Muscle of back (tissue), 3 donors: ENCODE measurements at regions not wholly inside any gene's neighbourhood (a gene's known extent, or its start where the extent isn't known, plus 50 kb on each side); places are given as distances from the start of the nearest gene placed in this dataset.

Experiments used
- DNase-seq, 3 donors: peaks; one replicate each; pipeline versions ENCODE4 v3.0.0 to v3.0.0-alpha.2; 2013

DNA sequence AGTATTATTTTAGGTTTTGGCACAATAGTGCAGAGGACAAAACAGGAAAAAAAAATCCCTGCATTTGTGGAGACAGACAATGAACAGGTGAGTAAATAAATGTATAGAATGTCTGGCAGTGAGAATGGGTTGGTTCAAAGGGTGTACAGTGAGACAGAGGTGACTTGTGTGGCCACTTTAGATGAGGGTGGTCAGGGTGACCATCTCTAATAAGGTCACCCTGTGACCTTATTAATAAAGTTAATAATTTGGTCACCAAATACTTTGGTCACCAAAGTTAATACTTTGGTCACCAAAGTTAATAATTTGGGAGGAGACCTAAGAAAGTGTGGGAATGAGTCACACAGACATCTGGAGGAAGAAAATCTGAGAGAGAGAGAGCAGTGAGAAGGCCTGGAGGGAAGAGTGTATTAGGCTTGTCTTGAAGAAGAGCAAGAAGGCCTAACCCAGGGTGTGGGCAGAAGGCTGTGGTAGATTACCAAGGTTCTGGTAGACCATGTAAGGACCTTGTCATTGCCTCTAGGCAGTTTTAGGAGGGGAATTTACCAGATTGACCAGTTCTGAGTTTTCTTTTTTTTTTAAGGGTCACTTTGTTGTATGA lies 1368.4 kb upstream of the CELF4 start:
- DNase-seq, result no peak

DNA sequence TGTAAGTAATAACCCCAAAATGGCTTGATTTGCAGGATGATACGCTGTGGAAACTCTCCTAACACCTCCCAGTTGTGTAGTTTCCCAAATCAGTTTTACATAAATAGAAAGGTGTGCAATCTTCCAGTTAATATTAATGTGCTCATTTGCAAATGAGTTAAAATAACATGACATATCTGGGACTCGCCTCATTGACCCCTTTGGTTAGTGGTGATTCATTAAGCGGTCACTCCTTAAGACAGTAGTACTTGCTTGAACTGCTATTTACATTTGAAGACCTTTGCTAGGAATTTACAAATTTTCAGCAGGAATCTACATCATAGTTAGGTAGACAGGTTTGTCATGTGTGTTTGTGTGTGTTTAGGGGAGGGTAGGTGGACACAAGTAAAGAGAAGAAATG lies 1367.7 kb upstream of the CELF4 start:
- no peak for DNase-seq

DNA sequence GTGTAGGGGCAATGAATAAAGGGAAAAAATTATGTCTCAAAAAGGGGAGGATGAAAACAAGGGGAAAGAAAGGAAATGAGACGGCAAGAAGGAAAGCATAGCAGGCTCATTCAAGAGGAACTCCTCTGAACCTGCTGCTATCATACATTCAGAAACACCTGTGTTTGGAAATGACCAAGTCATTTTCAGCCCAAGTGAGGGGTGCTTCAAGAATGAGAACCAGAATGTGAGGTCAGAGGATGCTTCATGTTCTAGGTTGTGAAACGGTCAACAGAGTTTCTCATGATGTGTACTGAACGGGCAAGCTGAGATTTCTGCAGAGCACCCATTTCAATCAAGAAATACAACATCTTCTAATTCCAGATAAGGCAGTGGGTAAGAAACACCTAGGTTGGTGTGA lies 1367.2 kb upstream of the CELF4 start:
- no peak for DNase-seq

DNA sequence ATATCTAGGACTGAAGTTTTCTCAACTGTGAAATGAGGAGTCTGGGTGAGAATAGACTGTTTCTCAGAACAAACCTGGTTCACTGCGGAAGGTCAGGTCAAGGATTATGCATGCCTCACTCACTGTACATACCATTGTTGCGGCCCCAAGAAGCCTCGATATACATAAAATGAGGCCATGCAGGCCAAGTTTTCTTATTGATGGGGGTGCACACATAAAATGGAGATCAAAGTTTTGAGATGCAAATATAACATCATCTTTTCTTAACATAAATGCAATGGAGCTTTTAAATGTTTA lies 1366.1 kb upstream of the CELF4 start:
- DNase-seq, result no peak

DNA sequence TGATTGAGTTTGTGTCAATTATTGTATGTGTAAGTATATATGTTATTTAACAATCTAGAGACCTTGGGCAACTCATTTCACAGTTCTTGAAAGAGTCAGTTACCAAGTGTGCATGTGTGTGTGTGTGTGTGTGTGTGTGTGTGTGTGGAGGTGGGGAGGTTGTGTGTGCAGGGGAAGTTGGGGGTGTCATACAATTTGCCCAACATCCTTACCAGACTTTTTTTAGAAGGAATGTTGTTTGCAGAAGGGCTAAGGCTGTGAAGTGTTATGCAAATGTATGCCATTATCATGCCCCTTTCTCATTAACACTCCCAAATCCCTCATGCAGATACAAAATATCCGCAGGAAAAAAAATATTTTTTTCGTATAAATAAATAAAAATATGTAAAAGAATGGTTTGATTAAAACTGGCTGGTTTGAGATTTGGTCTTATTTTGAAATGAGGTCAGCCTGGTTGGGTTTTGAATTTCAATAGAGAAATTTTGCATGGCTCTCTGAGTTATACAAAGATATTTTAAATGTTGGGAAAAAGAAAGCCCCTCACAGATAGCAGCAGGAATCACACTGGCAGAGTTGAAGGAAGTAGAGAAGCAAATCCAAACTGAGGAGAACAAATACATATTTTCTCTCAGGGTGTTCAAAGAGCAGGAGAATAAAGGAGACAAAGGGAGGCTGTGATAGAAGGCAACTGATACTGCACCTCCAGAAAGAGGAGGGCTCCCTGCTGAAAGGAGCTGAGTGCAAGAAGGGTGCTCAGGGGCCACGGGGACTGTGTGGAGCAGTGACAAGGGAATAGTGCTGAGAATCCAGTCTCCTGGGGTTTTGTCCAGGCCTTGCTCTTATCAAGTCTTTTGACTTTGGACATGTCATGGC lies 1365.5 kb upstream of the CELF4 start:
- DNase-seq, result no peak

DNA sequence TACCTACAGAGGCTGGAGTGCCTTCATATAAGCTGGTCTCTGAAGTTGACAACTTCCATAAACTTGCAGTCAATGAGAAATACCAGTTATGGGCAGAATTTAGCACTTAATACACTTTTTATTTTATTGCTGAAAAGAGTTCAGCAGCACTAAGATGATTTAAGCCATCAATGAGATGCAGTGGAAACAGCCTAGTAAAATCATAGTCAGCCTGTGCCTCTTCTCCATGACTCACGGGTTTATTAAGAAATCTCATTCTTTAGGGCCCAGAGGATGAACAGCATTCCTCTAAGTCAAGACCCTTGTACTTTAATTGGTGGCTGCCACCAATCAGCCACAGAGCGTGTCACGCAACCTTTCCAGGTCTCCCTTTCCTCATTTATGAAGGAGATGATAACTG lies 1357.9 kb upstream of the CELF4 start:
- no peak for DNase-seq

DNA sequence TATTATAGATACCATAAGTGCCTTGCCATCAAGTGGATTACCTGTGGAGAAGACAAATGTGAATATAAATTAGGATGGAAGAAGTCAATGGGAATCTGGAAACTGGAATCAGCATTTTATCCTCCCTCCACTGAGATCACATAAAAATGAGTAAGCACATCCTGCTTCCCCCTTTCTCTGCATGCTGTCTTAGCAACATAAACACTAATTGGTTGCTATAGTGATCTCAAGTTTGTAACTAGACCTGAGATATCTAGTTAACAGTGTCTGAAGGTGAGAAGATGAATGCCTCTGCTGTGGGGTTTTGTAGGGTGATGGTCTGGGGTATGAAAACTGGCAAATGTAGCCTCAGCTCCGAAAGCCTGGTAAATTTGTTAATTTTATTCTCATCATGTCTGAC lies 1357.5 kb upstream of the CELF4 start:
- DNase-seq, result no peak

DNA sequence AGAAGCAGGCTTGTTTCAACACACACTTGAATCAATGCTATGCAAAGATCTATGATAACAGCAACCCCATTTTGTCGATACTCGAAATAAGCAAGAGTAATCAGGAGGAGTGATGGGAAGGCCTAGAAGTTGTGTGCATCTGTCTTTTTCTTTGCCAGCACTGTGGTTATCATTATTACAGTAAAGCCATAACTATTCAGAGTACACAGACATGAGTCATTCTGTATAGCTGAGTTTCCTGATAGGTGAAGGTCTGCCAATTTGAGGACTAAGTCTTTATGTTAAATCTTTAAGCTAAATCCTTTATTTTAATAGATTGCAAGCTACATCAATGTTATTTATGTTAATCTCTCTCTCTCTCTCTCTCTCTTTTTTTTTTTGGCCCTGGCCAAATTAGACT lies 1344.4 kb upstream of the CELF4 start:
- DNase-seq, result no peak

DNA sequence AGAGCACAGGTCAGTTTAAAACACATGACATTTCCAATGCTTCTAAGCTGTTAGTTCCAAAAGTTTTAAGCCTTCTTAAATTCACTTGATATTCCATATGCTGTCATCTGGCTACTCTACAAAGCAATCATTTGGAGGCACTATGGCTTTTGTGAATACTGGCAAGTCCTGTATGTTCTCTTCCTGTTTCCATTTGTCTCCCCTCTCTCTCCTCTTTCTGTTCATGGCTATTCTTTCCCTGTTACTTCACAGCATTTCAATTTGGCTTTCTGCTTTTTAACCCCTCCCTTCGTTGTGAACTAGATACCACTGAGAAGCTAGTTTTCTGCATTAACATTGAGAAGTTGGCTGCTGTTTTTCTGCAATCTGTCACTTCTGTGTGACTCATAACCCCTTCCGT lies 1337.2 kb upstream of the CELF4 start:
- peak in 2 of 3 donors; percentile 37 to 64 for DNase-seq

DNA sequence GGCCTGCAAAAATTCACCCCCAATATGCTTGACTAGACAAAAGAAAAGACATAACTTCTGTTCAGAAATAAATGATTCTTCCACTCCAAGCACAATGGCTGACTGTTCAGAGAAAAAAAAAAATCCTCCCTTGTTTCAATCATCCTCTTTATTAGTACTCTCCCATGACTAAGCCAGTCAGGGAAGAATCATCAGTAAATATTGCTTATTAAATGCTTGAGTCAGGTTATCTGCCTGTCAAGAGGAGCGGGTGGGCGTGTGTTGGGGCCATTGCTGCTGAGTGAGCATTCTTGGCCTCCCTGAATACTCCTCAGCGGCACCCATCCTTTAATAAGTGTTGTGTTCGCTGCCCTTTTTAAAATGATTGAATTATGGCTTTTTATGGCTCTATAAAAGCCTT lies 1334.8 kb upstream of the CELF4 start:
- no peak for DNase-seq

DNA sequence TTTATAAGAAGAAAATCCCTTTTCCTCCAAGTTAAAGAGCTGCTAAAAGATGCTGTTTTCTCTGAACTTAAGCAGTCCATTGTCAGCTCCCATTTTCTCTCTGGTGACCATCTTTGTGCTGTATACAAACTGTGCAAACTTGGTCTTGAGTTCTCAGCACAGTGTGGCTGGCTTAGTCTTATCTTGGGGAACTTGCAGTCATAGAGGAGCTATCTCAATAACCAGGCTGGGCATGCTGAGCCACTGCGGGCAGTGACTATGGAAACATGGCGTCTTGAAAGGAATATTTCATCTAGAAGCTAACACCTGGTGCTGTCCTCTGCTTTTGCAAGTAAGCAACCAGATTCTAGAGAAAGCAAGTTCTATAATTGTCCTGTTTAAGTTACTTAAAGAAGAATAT lies 1334.4 kb upstream of the CELF4 start:
- DNase-seq, result no peak

DNA sequence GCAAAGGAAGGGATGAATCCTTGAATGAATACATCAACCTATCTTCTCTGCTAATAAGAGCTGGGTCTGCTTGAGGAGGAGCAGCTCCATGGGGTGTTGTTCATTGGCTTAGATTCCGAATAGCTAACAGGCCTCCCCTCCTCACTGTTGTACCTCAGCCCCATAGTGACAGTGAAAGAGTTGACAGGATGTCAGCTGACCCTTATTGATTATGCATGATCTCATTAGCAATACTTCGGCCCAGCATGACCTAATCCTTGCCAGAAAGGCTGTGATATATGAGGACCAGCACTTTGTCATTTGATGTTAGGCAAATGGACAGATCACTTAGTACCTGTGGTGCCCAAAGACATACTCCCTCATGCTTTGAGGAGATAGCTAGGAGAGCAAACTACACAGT lies 1333.7 kb upstream of the CELF4 start:
- no peak for DNase-seq

DNA sequence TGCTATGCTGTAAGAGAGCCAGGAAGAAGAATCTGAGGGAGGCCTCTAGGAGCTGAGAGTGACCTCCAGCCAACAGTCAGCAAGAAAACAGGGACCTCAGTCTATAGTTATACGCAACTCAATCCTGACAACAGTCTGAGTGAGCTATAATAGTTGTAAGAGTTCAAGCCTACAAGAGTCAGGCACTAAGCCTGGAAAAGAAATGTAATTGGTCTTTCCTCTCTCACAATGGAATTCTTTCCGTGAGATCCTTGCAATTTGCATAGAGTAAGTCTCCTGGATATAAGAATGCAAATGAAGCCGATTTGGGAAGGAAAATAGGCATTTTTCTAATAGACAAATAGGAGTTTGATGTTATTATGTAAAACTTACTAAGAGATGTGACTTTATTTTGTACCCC lies 1332.6 kb upstream of the CELF4 start:
- no peak for DNase-seq

DNA sequence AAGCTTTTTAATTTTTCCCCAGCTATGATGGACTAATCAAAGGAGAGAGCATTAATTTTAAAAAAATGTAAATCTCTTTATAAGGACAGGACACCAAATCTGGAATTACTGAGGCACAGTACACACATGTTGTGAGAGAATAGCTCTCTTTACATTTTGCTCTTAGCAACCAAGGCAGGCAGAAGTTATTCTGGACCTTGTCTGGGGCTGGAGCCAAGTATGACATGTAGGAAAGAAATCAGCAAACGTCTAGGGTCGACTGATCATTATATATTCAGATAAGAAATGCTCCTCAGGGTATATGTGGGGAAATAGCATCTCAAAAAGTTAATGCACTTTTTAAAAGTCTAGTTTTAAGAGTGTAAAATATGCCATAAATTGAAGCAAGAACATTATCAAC lies 1330.0 kb upstream of the CELF4 start:
- DNase-seq, result peak; percentile 44 to 86 (median 69)

DNA sequence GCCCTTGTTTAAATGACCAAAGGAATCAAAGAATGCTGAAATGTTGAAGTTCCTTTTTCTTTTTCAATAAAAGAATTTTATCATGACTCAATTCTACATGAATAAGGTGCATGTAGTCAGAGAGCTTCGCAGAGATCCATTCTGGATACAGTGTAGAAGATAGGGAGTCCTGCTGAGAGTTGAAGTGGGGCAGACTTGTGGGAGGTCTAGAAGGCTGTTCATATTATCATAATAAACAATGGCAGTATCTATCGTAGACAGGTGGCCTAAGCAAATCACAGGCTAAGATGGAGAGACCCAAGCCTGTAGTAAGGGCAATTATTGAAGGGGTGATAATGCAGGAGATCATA lies 1322.0 kb upstream of the CELF4 start:
- DNase-seq, result no peak

DNA sequence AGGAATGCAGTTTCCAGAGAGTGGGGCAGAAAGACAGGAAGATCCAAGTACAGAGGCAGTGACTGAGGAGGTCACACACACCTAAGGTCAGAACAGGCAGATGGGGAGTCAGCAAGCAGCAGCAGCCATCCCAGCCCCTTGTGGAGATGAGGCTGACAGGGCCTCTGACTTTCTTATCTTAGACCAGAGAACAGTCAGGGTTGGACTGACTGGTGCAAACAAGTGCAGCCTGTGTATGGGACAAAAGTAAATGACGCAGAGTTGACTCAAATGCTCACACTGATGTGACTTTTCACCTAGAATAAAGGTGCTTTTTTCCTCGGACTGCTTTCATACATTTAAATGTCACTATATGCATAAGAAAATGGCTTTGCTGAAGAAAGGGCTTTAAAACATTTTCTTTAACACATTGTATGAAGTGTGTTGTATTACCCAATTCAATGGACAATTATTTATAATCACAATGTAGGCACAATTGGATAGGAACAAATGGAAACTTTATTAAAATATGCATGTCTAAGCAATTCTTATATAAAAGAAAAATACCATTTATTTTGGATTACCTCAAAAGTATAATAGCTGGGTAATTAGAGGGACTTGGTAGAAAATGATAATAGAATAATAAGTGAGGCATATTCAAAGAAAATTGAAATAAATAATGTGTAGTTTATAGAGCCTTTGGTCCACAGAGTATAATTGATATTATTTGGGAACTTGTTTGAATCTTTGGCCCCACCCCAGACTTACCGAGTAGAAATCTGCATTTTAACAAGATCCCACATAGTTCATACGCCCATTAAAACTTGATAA lies 1321.5 kb upstream of the CELF4 start:
- no peak for DNase-seq

DNA sequence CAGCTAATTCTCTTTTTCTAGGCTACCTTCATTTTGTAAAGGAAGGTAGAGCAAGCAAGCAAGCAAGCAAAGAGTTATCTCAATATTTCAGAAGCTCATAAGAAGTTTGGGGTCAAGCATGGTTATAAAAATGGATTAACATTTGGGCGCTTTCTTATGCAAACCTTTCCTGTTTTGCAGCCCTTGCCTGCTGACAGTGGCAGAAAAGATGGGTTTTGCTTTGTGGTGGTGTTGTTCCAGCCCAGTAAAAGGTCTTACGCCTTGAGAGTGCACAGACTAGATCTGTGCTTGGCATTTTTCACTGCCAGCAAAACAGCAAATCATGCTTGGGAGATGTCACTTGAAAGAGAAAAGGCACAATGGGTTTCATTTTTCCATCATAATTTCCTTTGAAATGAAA lies 1320.6 kb upstream of the CELF4 start:
- no peak for DNase-seq

DNA sequence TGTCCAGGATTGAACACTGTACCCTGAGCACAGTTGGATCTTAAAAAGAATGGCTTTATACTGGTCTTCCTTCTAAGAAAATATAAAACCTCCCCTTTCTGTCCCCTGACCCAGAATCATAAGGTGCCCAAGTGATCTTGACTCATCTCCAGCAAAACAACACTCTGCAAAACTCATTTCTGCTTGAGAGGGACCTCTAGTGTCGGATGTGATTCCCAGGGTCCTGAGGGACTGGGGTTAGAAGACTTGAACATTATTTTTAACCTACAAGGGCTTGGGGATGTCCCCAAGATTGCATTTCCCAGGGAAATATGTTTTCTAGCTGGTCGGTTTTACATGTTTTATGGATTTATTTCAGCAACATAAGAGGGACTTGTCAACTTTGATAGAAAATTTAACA lies 1318.5 kb upstream of the CELF4 start:
- no peak for DNase-seq

DNA sequence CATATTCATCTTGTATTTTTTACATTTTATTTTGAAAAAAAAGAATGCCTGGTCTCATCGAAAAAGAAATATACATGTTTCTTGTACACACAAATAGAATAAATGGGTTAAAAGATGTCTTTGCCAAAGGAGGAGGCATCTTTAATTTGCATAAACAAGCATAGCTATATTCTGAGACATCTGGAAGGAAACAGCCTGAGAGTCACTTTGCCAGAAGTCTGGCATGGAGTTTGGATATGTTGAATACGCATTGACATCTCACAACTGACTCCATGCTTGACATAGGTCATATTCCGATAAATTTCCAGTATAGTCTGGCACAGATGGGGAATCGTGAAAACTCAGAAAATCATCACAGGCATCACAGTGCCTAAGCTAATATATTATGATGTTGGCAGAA lies 1317.5 kb upstream of the CELF4 start:
- no peak for DNase-seq

DNA sequence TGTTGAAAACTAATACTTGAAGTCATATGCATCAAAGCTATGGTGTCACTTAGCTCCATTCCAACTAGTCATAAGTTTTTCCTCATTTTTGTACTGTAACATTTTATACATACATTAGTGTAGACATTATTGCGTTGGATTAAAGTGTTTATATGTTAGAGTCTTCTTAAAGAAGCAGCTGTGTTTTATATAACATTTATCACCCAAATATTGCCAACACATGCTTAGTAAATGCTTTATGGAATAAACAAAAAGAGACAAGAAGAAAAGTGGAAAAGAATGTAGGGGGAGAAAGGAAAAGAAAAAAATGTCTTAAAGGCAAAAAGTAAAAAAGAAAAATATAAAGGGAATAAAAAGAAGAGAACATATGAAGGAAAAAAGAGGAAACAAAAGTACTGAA lies 1314.3 kb upstream of the CELF4 start:
- no peak for DNase-seq

DNA sequence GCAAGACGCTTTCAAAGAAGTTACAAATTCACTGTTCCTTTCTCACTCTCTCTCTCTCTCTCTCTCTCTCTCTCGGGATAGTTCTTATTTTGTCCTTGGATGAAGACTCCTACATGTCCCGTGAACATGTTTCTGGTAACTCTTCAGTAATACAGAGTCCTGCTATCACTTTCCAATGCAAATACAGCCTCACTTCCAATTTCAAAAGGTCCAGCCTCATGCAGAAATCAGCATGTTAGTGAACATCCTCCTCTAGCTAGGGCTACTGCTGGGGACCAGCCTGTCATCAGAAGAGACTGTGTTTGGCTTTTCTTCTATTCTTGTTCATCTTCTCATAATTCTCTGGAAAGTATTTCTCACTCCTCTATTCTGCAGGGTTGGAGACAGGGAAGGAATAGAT lies 1306.7 kb upstream of the CELF4 start:
- no peak for DNase-seq

DNA sequence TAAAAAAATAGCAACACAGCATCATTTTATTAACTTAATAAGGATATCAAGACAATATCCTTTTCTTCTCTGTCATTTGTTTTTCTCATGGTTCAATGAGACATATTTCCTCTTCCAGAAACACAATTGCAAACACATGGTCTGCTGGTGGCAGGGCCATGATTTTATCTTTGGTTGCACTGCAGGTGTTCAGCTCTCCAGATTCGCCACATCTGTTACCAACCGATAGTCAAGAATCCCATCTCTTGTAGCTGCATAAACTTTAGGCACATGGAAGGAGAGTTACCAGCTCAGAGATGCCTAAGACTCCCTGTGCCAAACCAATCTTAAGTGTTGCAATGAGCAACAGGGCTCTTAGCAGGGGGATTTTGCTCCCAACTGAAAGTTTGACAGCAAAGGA lies 1303.2 kb upstream of the CELF4 start:
- no peak for DNase-seq

DNA sequence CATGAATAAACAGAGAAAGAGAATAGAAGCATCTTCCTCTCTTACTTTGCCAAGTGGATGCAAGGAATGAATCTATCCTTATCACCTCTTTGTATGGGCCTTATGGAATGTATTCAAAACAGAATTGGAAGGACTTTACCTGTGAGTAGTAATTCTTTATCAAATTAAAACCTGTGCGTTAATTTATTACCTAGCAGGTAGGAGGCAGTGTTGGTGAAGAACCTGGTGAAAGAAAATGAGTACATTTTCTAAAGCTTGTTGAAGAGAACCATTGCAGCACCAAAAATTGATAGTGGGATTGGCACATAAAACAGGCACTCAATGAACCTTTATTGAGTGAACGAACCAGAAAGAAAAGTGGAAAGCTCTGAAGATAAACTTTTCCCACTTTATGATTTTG lies 1302.1 kb upstream of the CELF4 start:
- no peak for DNase-seq
